Fibroblast of skin of scalp (primary cell): ENCODE measurements at regions not wholly inside any gene's neighbourhood (a gene's known extent, or its start where the extent isn't known, plus 50 kb on each side); places are given as distances from the start of the nearest gene placed in this dataset.
"Not testable (repeated sequence)": the region's sequence is repeated elsewhere in the genome, so short reads cannot be mapped to it uniquely, and the experiment has no call there.

Experiments used
- DNase-seq: peaks from one replicate; pipeline ENCODE4 v3.0.0-alpha.2; 2013

- DNase-seq, result no peak
Observed at GRCh38 chr6:140732991-140733390, 1358.5 kb upstream of the CITED2 start.

DNA sequence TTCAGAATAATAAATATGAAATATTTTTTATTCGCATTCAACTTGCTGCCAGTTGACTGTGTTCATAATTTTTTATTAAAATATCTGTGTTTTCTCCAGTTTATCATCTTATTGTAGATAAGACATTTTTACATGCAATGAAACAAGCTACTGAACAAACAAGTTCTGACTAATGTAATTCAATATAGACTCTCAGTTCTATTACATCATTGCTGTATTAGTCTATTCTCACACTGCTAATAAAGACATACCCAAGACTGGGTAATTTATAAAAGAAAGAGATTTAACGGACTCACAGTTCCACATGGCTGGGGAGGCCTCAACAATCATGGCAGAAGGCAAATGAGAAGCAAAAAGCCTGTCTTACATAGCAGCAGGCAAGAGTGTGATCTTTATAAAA, 1357.7 kb upstream of the CITED2 start:
- no peak for DNase-seq

GRCh38 chr6:140731741-140732140, 1357.3 kb upstream of the CITED2 start:
- peak; percentile 43 for DNase-seq

GRCh38 chr6:140729521-140729920, 1355.1 kb upstream of the CITED2 start:
- DNase-seq, result no peak

GRCh38 chr6:140718021-140718420, 1343.6 kb upstream of the CITED2 start:
- DNase-seq, result peak; percentile 29

DNA sequence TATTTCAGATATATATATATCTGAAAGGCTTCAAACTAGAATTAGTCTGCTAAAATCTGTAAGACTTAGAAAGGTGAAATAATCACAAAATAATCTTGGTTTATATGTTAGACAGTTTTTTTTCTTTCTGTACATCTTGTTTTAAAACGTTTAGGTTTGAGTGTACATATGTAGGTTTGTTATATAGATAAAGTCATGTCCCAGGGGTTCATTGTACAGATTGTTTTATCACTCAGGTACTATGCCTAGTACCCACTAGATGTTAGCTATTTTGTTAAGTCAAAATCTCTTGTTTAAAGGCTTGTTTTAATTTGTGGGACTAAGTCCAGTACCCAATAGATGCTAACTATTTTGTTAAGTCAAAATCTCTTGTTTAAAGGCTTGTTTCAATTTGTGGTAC, 1339.0 kb upstream of the CITED2 start:
- no peak for DNase-seq

DNA sequence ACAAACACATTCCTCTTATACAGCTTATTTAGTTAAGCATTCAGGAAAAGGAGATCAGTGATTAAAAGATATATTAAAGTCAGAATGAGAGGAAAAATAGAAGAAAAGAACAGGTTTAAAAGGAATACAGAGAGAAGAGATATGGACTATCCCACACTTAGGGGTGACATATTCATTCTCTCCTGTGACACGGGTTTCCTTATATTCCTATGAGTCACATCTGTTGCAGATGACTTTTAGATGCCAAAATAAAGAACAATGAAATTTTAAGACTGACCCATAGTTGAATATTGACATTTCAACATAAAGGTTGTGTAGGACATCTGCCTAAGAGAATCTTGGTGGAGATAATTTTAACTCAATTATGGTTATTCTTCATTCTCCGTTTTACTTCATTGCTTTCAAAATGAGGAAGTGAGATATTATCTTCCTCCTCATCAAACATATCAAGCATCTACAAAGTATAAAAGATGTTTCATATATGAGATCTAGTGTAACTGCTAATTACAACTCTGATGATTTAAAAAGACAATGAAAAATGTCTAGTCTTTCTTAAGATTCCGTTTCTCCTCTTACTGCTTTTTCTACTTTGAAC, 1336.7 kb upstream of the CITED2 start:
- DNase-seq, result no peak

GRCh38 chr6:140708441-140708840, 1334.0 kb upstream of the CITED2 start:
- no peak for DNase-seq

DNA sequence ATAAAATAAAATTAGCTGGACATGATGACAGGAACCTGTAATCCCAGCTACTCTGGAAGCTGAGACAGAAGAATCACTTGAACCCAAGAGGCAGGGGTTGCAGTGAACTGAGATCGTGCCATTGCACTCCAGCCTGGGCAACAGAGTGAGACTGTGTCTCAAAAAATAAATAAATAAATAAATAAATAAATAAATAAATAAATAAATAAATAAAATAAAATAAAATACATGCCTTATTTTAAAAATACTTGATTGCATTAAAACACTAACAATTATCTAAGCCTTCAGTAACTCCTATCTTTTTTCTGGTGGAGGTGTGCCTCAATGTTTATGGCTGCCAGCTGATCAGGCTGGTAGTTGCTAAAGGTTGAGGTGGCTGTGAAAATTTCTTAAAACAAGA, 1329.6 kb upstream of the CITED2 start:
- not testable (repeated sequence) for DNase-seq

GRCh38 chr6:140697585-140697984, 1323.1 kb upstream of the CITED2 start:
- no peak for DNase-seq

DNA sequence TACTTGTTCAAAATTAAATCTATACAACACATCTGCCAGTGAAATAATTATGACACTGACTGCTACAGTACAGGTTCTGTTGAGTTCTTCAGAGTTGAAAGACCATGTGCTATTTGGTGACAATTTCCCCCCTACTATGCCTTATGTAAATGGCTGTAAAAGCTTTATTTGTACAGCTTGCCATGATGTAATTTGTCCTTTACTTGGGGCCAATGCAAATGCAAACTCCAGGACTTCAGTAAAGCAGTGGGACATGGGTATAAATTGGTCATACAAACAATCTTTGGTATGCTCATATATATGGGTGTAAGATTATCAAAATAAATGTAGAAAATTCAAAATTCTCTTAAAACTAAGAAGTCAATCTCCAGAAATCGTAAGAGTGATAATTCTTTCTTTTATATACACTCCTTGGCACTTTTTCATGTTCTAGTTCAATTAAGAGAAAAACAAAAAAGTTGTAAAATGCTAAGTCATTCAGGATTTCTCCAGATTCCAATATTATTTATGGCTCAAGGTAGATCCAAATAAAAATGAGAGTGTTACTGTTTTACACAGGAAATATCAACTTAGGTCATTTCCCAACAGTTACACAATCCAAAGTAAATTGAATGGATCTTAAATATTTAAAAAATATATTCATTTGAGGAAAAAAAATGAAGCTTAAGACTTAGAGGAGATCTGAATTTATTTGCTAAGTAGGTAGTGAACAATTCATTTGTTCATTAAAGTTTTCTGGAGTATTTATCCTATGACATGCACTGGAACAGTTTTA, 1310.5 kb upstream of the CITED2 start:
- no peak for DNase-seq

GRCh38 chr6:140677781-140678528, 1303.5 kb upstream of the CITED2 start:
- DNase-seq, result no peak

DNA sequence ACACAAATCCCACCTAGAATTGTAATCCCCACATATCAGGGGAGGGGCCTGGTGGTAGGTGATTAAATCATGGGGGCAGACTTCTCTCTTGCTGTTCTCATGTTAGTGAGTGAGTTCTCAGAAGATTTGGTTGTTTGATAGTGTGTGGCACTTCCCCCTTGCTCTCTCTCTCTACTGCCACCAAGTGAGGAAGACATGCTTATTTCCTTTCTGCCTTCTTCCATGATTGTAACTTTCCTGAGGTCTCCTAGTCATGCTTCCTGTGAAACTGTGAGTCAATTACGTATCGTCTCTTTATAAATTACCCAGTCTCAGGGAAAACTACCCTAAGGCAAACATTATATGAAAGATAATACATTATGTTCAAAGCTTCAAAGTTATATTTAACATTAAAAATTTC, 1297.5 kb upstream of the CITED2 start:
- no peak for DNase-seq

- DNase-seq, result peak; percentile 58
Observed at GRCh38 chr6:140670021-140670420, 1295.6 kb upstream of the CITED2 start.

DNA sequence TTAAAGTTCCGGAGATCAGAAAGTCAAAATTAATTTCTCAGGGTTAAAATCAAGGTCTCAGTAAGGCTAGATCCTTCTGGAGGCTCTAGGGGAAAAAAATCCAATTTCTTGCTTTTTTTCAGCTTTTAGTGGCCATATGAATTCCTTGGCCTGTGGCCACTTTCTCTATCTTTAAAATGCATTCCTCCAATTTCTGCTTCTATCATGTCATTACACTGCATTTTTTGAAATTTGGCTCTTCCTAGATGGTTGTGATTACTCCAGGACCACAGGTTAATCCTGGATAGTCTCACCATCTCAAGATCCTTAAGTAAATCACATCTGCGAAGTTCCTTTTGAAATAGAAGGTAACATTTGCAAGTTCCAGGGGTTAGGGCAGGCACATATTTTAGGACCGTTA, 1294.9 kb upstream of the CITED2 start:
- peak; percentile 76 for DNase-seq

DNA sequence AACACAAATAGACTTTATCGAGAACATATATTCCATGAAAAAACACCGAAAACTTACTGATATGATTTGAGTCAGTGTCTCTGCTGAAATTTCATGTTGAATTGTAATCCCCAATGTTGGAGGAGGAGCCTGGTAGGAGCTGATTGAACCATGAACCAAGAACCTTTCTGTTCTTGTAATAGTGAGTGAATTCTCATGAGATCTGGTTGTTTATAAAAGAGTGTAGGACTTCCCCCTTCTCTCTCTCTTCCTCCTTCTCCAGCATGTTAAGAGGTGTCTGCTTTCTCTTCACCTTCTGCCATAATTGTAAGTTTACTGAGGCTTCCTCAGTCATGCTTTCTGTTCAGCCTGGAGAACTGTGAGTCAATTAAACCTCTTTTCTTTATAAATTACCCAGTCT, 1289.3 kb upstream of the CITED2 start:
- no peak for DNase-seq

GRCh38 chr6:140663094-140663493, 1288.6 kb upstream of the CITED2 start:
- DNase-seq, result no peak

GRCh38 chr6:140661691-140662090, 1287.2 kb upstream of the CITED2 start:
- DNase-seq, result peak; percentile 75

- peak; percentile 47 for DNase-seq
Observed at GRCh38 chr6:140660295-140660694, 1285.8 kb upstream of the CITED2 start.

GRCh38 chr6:140653972-140654371, 1279.5 kb upstream of the CITED2 start:
- no peak for DNase-seq

GRCh38 chr6:140653506-140653905, 1279.1 kb upstream of the CITED2 start:
- DNase-seq, result no peak

- not testable (repeated sequence) for DNase-seq
Observed at GRCh38 chr6:140649502-140649901, 1275.1 kb upstream of the CITED2 start.

DNA sequence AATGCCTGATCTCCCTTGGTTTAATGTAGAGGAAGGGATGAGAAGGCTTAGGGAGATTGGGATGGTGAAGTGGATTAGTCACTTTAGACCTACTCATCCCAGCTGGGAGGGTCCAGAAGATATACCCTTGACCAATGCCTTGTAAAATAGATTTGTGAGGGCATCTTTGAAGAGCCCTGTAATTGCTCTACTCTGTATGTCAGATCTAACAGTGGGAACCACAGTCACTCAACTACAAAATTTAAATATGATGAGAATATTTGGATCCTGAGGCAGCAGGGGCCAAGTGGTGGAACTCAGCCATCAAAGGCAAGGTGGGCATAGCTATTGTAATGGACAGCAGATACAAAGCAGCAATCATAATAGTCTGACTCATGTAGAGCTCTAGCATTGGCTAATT, 1272.9 kb upstream of the CITED2 start:
- DNase-seq, result not testable (repeated sequence)

DNA sequence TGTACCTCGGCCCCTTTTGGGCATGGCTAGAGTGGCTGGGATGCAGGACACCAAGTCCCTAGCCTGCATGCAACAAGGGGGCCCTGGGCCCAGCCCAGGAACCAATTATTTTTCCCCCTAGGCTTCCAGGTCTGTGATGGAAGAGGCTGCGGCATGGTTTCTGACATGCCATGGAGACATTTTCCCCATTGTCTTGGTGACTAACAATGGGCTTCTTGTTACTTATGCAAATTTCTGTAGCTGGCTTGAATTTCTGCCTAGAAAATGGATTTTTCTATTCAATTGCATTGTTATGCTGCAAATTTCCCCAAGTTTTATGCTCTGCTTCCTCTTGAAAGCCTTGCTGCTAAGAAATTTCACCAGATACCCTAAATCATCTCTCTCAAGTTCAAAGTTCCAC, 1269.6 kb upstream of the CITED2 start:
- no peak for DNase-seq
